GM23338 (cell line): ENCODE measurements at regions not wholly inside any gene's neighbourhood (a gene's known extent, or its start where the extent isn't known, plus 50 kb on each side); places are given as distances from the start of the nearest gene placed in this dataset.

Source experiments
- EZH2 ChIP-seq: fragments of 200-600 bp; sonication (generic); IDR thresholded peaks from one replicate; pipeline ENCODE4 v1.8.0; 2017; ENCODE audit warnings: antibody characterized with exemption, mild to moderate bottlenecking, low read depth; ENCODE audit not compliant: unreplicated experiment
- EZH2phosphoT487 ChIP-seq: fragments of 200-600 bp; sonication (generic); IDR thresholded peaks from one replicate; pipeline ENCODE4 v1.8.1; 2018; ENCODE audit warnings: antibody characterized with exemption; ENCODE audit not compliant: unreplicated experiment
- JUNB ChIP-seq: IDR thresholded peaks from one replicate; pipeline ENCODE4 v1.6.1; 2016; ENCODE audit warnings: antibody characterized with exemption; ENCODE audit not compliant: unreplicated experiment
- POLR2AphosphoS5 ChIP-seq: IDR thresholded peaks from 2 replicates; pipeline ENCODE4 v1.6.1; 2016; ENCODE audit warnings: antibody characterized with exemption, low read depth
- TF ChIP-seq, protein P1 (sequence below), 2 experiments: fragments of 200-600 bp in 1 of 2; sonication (generic) in 1 of 2; conservative IDR thresholded peaks; 2 replicates each; pipeline versions ENCODE4 v1.5.1 to v1.6.1; 2016 to 2017; ENCODE audit warnings: antibody characterized with exemption in 2 of 2, low read depth in 2 of 2, mild to moderate bottlenecking in 2 of 2, moderate library complexity in 1 of 2

DNA sequence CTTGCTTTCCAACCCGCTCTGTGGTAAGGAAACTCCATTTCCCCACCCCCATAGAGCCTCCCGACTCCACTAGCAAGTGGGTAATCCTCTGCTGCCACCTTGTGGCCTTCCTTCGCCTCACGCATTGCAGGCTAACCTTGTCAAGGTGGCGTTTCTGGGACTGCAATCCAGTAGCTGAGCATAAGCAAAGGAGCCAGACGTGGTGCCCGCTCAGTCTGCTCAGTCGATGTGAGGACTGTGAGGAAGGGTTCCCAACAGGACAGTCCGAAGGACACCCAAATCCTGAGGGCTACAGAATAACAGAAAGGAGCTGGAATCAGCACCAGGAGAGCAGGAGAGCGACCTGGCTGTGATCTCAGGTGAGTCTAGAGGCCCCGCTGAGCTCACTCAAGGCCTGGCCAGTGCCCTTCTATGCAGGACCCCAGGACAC, 144.2 kb downstream of the SUCLG1 start:
- TF ChIP-seq JUNB (no peak), EZH2phosphoT487 (no peak), EZH2 (no peak), POLR2AphosphoS5 (no peak)
- TF ChIP-seq, protein P1, sequence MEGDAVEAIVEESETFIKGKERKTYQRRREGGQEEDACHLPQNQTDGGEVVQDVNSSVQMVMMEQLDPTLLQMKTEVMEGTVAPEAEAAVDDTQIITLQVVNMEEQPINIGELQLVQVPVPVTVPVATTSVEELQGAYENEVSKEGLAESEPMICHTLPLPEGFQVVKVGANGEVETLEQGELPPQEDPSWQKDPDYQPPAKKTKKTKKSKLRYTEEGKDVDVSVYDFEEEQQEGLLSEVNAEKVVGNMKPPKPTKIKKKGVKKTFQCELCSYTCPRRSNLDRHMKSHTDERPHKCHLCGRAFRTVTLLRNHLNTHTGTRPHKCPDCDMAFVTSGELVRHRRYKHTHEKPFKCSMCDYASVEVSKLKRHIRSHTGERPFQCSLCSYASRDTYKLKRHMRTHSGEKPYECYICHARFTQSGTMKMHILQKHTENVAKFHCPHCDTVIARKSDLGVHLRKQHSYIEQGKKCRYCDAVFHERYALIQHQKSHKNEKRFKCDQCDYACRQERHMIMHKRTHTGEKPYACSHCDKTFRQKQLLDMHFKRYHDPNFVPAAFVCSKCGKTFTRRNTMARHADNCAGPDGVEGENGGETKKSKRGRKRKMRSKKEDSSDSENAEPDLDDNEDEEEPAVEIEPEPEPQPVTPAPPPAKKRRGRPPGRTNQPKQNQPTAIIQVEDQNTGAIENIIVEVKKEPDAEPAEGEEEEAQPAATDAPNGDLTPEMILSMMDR (conservative IDR thresholded peaks at IDR 0.05; ENCODE audit: low read depth in 2 of 2), result peak; percentile 96 to 99
